ENCODE measurements at regions not wholly inside any gene's neighbourhood (a gene's known extent, or its start where the extent isn't known, plus 50 kb on each side); places are given as distances from the start of the nearest gene placed in this dataset.

GRCh38 chrX:25213611-25214010 lies 197.8 kb upstream of the ARX start:
- TF ChIP-seq CTCF (IDR thresholded peaks at IDR 0.05) (no peak), POLR2AphosphoS5 (IDR thresholded peaks at IDR 0.05) (no peak), POLR2A (IDR thresholded peaks at IDR 0.05) (no peak), EP300 (IDR thresholded peaks at IDR 0.05) (no peak)
